AG08395 (cell line): ENCODE measurements at regions not wholly inside any gene's neighbourhood (a gene's known extent, or its start where the extent isn't known, plus 50 kb on each side); places are given as distances from the start of the nearest gene placed in this dataset.

Source experiments
- DNase-seq: peaks from one replicate; pipeline ENCODE4 v3.0.0; 2012; ENCODE audit warnings: mixed read lengths, low spot score

DNA sequence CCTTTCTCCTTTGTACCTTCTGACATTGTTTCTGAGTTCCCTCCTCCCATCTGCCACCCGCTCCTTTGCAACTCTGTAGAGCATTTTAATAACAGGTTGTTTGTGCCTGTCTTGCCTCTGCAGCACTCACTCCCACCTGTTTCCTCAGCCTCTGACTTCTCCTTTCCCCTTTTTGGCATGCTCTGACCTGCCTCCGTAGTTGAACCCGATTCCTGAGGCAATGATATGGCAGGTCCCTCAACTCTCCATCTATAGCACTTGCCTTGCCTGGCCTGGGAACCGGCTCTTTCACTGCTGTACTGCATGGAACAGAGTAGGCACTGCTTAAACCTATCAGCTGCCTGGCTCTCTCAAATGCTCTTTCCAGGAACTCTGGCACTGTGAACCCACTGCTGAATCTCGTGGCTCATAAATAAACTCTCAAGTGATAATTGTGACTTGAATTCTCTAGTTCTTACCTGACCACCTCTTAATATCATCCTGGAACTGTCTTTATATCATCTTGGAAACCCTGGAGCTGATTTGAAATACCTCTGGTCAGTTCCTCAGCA is 50.3 kb downstream of the UTRN start:
- DNase-seq, result no peak

- DNase-seq, result no peak
These were observed 50.8 kb downstream of the UTRN start for GRCh38 chr6:144335914-144336313.

GRCh38 chr6:144336900-144337299 is 51.8 kb downstream of the UTRN start:
- no peak for DNase-seq

GRCh38 chr6:144338474-144338873 is 53.3 kb downstream of the UTRN start:
- no peak for DNase-seq

DNA sequence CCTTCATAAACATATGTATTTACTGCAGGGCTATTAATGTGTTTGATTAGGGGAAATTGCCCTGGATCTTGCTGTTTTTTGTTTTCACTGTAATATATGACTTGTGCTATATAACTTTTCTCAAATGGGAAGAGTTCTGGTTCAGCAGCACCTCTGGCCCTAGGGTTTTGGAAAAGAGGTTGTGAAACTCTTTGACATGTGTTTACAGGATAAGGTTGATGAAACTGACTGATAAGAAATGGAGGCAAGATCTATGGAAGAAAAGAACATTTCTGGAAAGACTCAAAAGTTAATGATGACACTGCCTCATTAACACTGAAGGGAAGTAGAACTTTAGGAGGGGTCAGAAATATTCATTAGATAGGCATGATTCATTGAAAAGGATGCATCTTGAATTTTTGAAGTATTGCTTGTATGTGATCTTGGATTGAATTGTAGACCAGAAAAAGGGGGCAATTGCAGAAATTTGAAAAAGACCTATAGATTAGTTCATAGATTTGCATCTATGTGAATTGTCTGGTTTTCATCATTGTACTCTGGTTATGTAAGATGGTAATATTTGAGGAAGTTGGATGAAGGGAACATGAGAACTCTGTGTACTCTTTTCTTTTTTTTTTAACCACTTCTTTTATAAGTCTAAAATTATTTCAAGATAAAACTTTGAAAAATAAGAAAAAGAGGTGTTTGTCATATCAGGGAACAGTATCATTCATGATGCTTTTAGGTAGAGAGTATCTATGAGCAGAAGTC is 54.0 kb downstream of the UTRN start:
- no peak for DNase-seq

GRCh38 chr6:144339859-144340452 is 54.8 kb downstream of the UTRN start:
- DNase-seq, result no peak

DNA sequence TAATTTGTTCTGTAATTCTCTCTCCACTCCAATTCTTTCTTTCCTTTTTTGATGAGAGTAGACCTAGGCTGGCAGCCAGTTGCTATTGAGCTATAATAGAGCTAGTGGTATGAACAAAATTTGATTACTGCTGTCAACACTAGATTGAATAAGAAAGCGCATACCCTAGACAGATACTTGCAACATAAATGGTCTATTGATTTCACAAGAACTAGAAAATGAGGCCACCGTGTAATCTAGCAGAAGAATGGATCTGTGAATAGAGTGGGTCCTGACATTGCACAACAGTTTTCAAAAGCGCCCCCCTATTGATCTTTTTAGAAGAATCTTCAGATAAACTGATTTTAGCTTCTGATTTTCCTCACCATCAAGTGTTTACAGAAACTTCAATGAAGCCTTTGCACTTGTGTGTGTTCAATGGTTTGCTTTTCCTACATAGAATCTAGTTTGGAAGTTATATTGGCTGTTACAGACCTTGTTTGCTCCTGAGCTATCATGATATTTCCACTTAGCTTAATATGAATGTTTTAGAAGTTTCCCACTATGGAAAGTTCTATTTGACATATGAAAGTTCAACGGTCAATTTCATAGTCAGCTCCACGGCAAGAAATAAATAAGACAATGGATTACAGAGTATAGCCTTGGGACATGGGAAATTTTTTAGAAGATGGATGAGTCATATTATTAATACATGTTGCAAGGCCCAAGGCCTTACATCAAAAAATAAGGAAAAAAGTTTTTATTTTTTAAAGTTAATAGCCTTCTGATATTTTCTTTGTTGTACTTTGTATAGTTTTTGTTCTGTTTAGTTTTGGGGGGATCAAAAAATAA is 55.6 kb downstream of the UTRN start:
- no peak for DNase-seq

DNA sequence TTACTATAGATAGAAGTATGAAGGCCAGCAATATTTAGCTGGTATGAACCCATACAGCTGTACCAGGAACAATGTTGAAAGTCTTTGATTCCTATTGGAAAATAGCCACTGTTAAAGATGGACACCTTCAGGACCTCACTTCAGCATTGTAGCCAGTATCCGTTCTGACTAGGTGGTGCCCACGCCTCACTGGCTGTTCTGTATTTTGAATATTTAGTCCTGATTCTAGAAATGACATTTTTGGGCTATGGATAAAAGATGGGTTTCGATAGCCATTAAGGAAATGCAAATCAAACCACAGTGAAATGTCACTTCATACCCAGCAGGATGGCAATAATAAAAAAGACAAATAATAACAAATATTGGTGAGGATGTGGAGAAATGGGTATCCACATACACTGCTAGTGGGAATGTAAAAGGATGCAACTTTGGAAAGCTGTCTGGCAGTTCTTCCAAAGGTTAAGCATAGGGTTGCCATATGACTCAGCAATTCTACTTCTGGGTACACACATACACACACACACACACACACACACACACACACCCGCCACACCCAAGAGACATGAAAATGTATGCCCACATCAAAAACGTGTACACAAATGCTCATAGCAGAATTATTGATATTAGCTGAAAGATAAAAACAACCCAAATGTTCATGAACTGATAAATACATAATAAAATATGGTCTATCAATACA is 56.8 kb downstream of the UTRN start:
- no peak for DNase-seq

DNA sequence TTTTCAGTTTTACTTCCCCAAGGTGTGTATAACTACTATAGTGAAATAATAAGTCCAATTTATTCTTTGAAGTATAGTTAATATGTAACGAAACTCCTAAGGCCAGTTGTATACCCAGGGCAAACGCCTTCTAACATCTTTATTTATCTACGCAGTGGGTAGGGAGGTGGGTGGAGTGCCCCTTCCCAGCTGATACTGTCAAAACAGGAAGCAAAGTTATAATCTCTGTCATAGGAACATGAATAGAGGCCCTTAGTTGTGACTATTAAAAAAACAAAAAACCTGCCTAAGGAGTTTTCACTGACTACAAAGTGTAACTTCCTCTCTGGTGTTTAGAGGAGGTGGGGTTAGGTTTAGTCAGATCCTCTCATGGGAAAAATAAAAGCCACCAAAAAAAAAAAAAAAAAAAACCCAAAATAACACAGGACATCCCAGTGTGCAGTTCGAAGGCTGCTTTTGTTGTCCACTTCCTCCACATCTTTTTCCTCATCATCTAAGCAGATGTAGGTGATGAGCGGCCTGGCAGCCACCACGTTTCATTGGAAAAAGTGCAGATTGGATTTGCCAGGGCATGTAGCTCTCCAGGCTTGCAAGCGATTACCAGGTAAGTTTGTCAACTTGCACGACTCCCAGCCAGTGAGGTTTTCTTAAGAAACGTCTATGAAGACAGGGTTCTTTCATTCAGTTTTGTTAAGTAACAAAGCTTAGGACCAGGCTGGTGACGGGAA is 58.7 kb downstream of the UTRN start:
- no peak for DNase-seq

GRCh38 chr6:144344646-144345045 is 59.5 kb downstream of the UTRN start:
- no peak for DNase-seq

- DNase-seq, result no peak
These were observed 60.3 kb downstream of the UTRN start for GRCh38 chr6:144345451-144345850.

DNA sequence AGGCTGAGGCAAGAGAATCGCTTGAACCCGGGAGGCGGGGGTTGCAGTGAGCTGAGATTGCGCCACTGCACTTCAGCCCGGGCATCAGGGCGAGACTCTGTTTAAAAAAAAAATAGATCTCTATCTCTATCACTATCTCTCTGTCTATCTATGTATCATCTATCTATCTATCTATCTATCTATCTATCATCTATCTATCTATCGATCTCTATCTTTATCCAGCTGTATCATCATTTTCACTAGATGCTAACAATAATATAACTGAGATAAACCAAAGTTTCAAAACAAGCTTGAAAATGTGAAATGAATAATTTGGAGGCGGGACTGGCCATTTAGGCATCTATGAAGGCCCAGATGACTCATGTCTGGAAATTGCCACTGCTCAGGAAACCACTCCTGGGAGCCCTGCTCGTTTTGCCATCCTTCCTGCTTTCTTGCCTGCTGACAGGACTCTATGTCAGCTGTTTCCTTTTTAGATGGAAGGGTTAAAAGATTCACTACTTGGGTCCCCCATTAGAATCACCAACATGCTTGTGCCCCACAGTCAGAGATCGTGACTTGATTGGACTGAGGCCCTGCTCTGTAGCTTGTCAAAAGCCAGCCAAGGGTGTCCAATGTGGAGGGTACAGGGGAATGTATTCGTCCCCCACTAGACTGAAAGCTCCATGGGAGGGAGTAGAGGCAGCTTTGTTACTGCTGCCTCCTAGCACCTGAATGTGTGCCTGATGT is 61.7 kb downstream of the UTRN start:
- peak; percentile 85 for DNase-seq

DNA sequence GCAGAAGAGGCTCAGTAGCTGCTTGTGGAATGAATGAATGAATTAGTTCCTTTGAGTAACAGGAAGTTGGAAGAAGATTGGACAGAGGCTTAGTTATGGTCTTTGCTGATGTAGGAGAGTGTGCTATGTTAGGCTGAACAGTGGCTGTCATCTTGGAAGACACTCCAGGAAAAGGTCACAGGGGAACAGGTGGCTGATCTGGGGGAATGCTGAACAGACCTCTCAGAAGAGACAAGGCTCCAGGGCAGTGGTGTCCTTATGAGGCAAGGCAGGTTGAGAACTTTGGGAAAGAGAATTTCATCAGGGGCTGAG is 62.3 kb downstream of the UTRN start:
- DNase-seq, result no peak

- no peak for DNase-seq
These were observed 62.8 kb downstream of the UTRN start for GRCh38 chr6:144347933-144348332.

DNA sequence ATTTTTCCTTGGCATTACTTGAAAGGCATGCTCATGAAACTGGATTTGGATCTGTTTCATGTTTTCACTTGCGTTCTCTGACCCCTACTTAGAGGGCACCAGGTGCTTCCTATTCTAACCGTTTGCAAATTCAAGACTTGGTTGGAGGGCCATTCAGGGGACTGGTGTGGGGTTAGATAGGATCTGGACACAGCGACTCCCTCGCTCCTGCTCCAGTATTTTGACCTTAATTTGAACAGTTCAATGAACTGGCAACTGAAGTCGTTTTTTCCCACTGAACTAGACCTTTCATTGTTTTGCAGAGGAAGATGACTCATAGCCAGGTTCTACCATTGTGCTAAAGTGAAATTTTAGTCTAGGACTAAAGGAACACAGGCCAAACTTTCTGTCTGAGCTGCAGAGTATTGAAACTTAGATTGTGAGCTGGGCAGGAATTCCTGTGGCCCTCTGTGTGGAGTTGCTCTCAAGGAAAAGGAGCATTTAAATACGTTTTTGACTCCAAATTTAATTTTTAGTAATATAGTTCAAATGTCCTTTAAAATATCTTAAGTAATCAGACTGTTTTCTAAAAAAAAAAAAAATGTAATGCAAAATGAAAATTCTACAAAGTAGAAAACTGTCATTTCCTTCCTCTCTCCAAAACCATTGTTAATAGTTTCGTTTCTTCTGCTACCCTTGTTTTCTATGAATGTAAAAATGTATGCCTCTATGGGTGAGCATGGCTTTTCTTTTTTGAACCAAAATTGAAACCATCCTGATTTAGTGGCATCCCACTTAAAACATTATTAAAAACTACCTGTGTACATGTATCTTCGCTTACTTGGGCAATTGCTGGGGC is 64.8 kb downstream of the UTRN start:
- DNase-seq, result peak; percentile 31

DNA sequence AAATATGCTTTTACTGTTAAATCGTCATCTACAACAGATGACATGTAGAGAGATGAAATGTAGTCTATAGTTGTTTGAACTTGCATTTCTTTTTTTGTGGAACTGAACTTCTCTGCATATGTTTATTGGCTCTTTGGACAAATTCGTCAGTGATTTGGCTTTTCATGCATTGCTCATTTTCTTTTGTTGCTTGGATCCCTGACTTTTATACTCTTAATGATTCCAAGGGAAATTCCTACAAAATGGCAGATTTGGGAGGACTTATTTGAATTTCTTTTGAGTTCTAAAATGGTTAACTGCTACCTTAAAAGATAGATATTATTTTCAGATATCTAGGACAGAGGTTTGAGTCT is 65.4 kb downstream of the UTRN start:
- DNase-seq, result no peak

GRCh38 chr6:144351379-144352127 is 66.4 kb downstream of the UTRN start:
- DNase-seq, result no peak

GRCh38 chr6:144352331-144352730 is 67.2 kb downstream of the UTRN start:
- DNase-seq, result no peak

- no peak for DNase-seq
These were observed 68.8 kb downstream of the UTRN start for GRCh38 chr6:144353871-144354314.
